GM11168 (cell line): ENCODE measurements at regions not wholly inside any gene's neighbourhood (a gene's known extent, or its start where the extent isn't known, plus 50 kb on each side); places are given as distances from the start of the nearest gene placed in this dataset.

Experiments used
- in situ Hi-C: fragments of 300-500 bp; cut with MboI; formaldehyde crosslinking; loops from one replicate; pipeline ENCODE4 v1.12.0; 2022; ENCODE audit warnings: low sequenced_read_pairs; ENCODE audit not compliant: unreplicated experiment

- in situ Hi-C loops = no loop called here
Measured at GRCh38 chr4:110290511-110290910, 92.1 kb upstream of the ELOVL6 start.

DNA sequence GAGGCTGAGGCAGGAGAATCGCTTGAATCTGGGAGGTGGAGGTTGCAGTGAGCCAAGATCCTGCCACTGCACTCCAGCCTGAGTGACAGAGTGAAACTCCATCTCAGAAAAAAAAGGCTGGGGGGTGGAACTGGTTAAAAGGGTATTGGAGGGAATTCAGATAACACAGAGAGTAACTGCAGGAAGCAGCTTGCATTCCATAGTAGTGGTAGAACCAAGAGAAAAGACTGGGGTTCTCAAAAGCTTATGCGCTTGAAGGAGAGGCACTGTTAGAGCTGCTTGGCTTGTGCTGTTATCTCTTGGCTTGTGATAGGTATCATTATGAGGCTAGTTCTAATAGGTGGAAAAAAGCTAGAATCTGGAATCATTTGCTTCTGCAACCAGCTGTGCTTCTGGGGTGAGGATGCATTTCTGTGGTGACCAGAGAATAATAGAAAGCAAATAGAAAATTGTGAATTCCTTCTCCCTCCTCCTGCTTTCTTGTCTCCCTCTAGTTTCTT is 91.2 kb upstream of the ELOVL6 start:
- in situ Hi-C loops = no loop called here

DNA sequence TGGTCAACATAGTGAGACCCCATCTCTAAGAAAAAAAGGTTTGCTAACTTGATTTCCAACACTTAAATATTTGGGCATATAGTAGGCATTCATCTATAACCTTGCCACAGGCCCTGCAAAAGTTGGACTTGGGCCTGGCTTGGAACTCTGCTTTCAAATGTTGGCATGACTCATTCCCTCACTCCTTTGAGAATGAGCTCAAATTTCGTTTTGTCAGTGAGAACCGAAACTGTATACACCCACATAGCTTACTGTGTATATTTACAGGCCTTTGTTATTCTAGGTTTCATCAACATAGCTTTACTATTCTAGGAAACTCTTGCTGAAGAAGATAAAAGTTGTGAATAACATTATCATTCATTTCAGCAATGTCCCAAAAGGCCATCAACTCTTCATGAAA is 88.7 kb upstream of the ELOVL6 start:
- in situ Hi-C loops = no loop called here

DNA sequence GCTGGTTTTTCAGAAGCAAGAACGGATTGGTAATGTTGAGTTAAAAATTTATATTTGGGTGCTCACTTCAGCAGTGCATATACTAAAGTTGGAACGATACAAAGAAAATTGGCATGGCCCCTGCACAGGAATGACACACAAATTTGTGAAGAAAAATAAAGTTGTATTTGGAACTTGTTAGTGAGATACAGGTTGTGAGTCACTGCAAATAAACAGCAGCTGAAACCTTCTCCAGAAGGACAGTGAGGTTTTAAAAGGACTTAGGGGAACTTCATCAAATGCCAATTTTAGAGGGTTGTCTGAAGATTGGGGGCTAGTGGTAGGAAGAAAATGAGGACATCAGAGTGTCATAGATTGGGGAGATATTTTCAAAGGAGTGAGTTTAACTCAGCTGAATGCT is 79.7 kb upstream of the ELOVL6 start:
- in situ Hi-C loops = no loop called here

- in situ Hi-C loops = no loop called here
Measured at GRCh38 chr4:110275871-110276270, 77.5 kb upstream of the ELOVL6 start.

- in situ Hi-C loops = no loop called here
Measured at GRCh38 chr4:110271986-110272385, 73.6 kb upstream of the ELOVL6 start.

GRCh38 chr4:110270492-110271197 is 72.2 kb upstream of the ELOVL6 start:
- in situ Hi-C loops = no loop called here

DNA sequence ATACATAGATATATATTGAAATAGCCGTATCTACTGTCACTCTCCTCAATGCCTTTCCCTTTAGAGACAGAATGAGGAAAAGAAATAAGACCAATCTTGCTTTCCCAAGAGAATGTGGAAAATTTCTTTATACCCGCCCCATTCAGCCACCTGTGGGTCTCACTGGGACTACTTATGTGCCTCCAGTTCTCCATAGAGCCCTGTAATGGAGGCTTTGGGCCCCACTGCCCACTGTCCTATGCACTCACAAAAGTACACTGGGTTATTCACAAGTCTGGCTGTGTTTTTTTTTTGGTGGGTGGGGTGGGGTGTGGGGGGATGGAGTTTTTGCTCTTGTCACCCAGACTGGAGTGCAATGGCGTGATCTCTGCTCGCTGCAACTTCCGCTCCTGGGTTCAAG is 70.4 kb upstream of the ELOVL6 start:
- in situ Hi-C loops = no loop called here

- in situ Hi-C loops = no loop called here
Measured at GRCh38 chr4:110268352-110268751, 69.9 kb upstream of the ELOVL6 start.

DNA sequence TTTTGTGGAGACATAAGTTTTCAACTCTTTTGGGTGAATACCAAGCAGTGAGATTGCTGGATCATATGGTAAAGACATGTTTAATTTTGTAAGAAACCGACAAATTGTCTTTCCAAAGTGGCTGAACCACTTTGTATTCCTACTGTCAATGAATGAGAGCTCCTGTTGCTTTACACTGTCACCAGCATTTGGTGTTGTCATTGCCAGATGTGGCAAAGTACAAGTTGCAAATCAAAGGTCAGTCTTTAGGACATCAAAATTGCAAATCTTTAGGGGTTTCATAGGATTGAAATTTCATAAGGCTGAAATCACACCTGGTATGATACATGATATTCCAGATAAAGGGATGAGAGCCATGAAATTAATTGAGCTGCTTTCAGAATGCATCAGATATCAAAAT is 67.7 kb upstream of the ELOVL6 start:
- in situ Hi-C loops = no loop called here

DNA sequence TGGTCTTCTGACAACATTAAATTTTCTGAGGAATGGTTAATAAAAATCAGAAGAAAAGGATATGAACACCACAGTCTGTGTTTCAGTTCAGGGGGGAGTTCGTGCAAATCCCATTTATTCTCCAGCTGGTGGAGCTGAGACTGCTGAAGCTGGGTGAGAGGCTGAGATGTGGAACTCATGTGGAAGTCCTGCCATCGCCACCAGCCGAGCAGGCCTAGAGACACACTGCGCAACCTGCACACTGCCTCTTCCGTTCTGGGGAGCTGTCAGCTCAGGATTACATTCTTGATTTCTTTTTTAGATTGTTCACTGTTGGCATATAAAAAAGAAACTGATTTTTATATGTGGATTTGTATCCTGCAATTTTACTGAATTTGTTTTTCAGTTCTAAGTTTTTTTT is 66.6 kb upstream of the ELOVL6 start:
- in situ Hi-C loops = no loop called here

GRCh38 chr4:110260299-110260698 is 61.9 kb upstream of the ELOVL6 start:
- in situ Hi-C loops = no loop called here

GRCh38 chr4:110250023-110250387 is 51.6 kb upstream of the ELOVL6 start:
- in situ Hi-C loops = no loop called here

DNA sequence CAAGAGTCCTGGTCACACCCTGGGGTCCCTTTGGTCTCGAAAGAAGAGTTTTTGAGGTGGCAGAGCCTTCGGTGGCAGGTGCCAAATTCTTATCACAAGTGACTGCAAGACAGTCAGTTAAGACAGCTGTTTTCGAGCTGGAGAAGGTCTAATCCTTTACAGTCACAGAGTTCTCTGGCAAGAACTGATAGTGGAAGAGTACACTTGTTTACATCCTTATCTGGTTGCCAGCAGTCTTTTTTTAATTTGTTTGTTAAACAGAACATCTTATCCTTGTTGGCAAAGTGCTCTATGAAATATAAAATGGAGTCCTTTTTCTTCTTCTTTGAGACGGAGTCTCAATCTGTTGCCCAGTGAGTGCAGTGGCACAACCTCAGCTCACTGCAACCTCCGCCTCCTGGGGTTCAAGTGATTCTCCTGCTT is 50.4 kb upstream of the ELOVL6 start:
- in situ Hi-C loops = no loop called here
